K562 (cell line): ENCODE measurements at regions not wholly inside any gene's neighbourhood (a gene's known extent, or its start where the extent isn't known, plus 50 kb on each side); places are given as distances from the start of the nearest gene placed in this dataset.

Experiments used
- ATAC-seq: fragments of 200-7000 bp; cut with Tn5 transposase; 3 replicates; pipeline ENCODE4 v1.9.1; 2020; ENCODE audit warnings: moderate library complexity
- BruUV-seq: library from RNA; stranded (reverse); fragments of 400-500 nt; replicated peaks from 2 replicates; lab custom pipeline; 2021; lab: Mats Ljungman, UMichigan
- CTCF ChIA-PET: fragments of 300-600 bp; formaldehyde crosslinking; extraction: SDS; loops from one replicate; lab custom pipeline; 2021; ENCODE audit warnings: low intra/inter-chr PET ratio; lab: Yijun Ruan, JAX
- POLR2A ChIA-PET: fragments of 300-600, 350-650 bp; sonication (Branson Sonifier 250); formaldehyde crosslinking; extraction: SDS; loops from one replicate; lab custom pipeline; 2021; ENCODE audit warnings: antibody characterized with exemption, inconsistent platforms; lab: Yijun Ruan, JAX
- DNase-seq, 4 experiments: peaks; one replicate each; pipeline versions ENCODE4 v3.0.0 to v3.0.0-alpha.2; 2011 to 2018; ENCODE audit warnings: low spot score in 3 of 4, mixed read lengths in 3 of 4; ENCODE audit errors: extremely low read depth in 1 of 4
- FAIRE-seq: peaks from 2 replicates; lab custom pipeline; 2011; peaks lifted over from hg19 to GRCh38; lab: Jason Lieb, UNC
- H2AFZ ChIP-seq: 2 replicates; pipeline ENCODE4 v1.6.0; 2011; ENCODE audit warnings: low read depth, low read length, control low read depth, inconsistent platforms
- H3K27ac ChIP-seq: fragments of 200-600 bp; 3 replicates; pipeline ENCODE4 v1.8.0; 2011; ENCODE audit warnings: low read depth, mild to moderate bottlenecking, control low read depth, inconsistent platforms, low read length, moderate library complexity, mixed read lengths; ENCODE audit errors: extremely low read depth
- H3K27me3 ChIP-seq, 2 experiments: fragments of 300-600 bp in 1 of 2; 2 replicates in 1 of 2; 3 replicates in 1 of 2; pipeline versions ENCODE4 v1.6.0 to v1.8.0; 2011; ENCODE audit warnings: inconsistent platforms in 2 of 2, low read length in 2 of 2, mild to moderate bottlenecking in 1 of 2, mixed read lengths in 1 of 2, moderate library complexity in 1 of 2; ENCODE audit not compliant: control insufficient read depth in 2 of 2, insufficient read depth in 2 of 2
- H3K36me3 ChIP-seq: fragments of 300-600 bp; 3 replicates; pipeline ENCODE4 v1.8.0; 2011; ENCODE audit warnings: mild to moderate bottlenecking, low read length, inconsistent platforms; ENCODE audit not compliant: control insufficient read depth, insufficient read depth
- H3K4me1 ChIP-seq, 2 experiments: fragments of 200-600 bp in 1 of 2; replicated peaks in 1 of 2; 2 replicates in 1 of 2; 3 replicates in 1 of 2; pipeline versions ENCODE4 v1.5.1 to v1.8.0; 2011; ENCODE audit warnings: inconsistent platforms in 2 of 2, low read length in 2 of 2, mild to moderate bottlenecking in 1 of 2, mixed read lengths in 1 of 2, moderate library complexity in 1 of 2; ENCODE audit not compliant: control insufficient read depth in 2 of 2, insufficient read depth in 2 of 2
- H3K4me2 ChIP-seq: 2 replicates; pipeline ENCODE4 v1.6.1; 2011; ENCODE audit warnings: low read length, control low read depth, inconsistent platforms, mixed read lengths; ENCODE audit not compliant: insufficient read depth
- H3K4me3 ChIP-seq: fragments of 200-600 bp; sonication (generic), shearing (Covaris generic); 2 replicates; pipeline ENCODE4 v1.5.1; 2016; ENCODE audit warnings: control low read depth, inconsistent platforms
- H3K79me2 ChIP-seq: fragments of 200-600 bp; 3 replicates; pipeline ENCODE4 v1.8.0; 2011; ENCODE audit warnings: low read length, inconsistent platforms; ENCODE audit not compliant: control insufficient read depth, insufficient read depth
- H3K9ac ChIP-seq, 2 experiments: 2 replicates each; pipeline versions ENCODE4 v1.6.0 to v1.6.1; 2011; ENCODE audit warnings: low read depth in 2 of 2, low read length in 2 of 2, control low read depth in 1 of 2, inconsistent platforms in 1 of 2, mild to moderate bottlenecking in 1 of 2, mixed read lengths in 1 of 2; ENCODE audit not compliant: insufficient read depth in 1 of 2
- H3K9me1 ChIP-seq: one replicate; pipeline ENCODE4 v1.6.0; 2011; ENCODE audit warnings: inconsistent platforms, mild to moderate bottlenecking, low read length, moderate library complexity; ENCODE audit not compliant: control insufficient read depth, insufficient read depth
- H3K9me3 ChIP-seq: replicated peaks from 2 replicates; pipeline ENCODE4 v1.5.1; 2011; ENCODE audit warnings: low read depth, low read length, inconsistent platforms; ENCODE audit not compliant: control insufficient read depth, insufficient read depth
- H4K20me1 ChIP-seq: replicated peaks from 2 replicates; pipeline ENCODE4 v1.6.1; 2011; ENCODE audit warnings: low read length, inconsistent platforms, mixed read lengths; ENCODE audit not compliant: control insufficient read depth, insufficient read depth
- CBX1 ChIP-seq: sonication (generic); IDR thresholded peaks from 2 replicates; pipeline ENCODE4 v1.6.1; 2016; ENCODE audit warnings: antibody characterized with exemption, low read depth, mild to moderate bottlenecking
- ETS1 ChIP-seq: conservative IDR thresholded peaks from 2 replicates; pipeline ENCODE4 v1.6.1; 2011; ENCODE audit warnings: low read depth, mild to moderate bottlenecking, low read length; ENCODE audit not compliant: control insufficient read depth
- HCFC1 ChIP-seq: IDR thresholded peaks from 2 replicates; pipeline ENCODE4 v1.6.1; 2012; ENCODE audit warnings: low read depth, low read length, improper control_type of control experiment
- NFE2 ChIP-seq: IDR thresholded peaks from 2 replicates; pipeline ENCODE4 v1.6.1; 2014; ENCODE audit warnings: antibody characterized with exemption, low read depth
- SNRNP70 ChIP-seq: fragments of 200-400 bp; formaldehyde crosslinking; optimal IDR thresholded peaks from 2 replicates; pipeline ENCODE3; 2017; ENCODE audit warnings: low read depth, low read length
- YBX1 ChIP-seq: fragments of 450-650 bp; IDR thresholded peaks from 2 replicates; pipeline ENCODE4 v1.7.1; 2016; ENCODE audit warnings: mild to moderate bottlenecking
- WGBS: fragments of 100-300 bp; shearing (Covaris generic); methylation state at CpG from one replicate; pipeline ENCODE4 v1.1.6; 2016; ENCODE audit warnings: low coverage, mixed read lengths; ENCODE audit not compliant: insufficient coverage; ENCODE audit errors: missing lambda C conversion rate; 5-methylcytosine and 5-hydroxymethylcytosine counted together
- in situ Hi-C: fragments of 300-500 bp; cut with MboI; formaldehyde crosslinking; loops from 4 replicates; pipeline ENCODE4 v1.15.0; 2018; ENCODE audit warnings: inconsistent platforms, mixed read lengths
- intact Hi-C: fragments of 100-400 bp; cut with micrococcal nuclease; formaldehyde crosslinking; loops from 2 replicates; pipeline ENCODE4 v1.14.2; 2022
- TF ChIP-seq, protein P1 (sequence below): fragments of 150-350 bp; IDR thresholded peaks from 2 replicates; pipeline ENCODE4 v1.6.1; 2014; ENCODE audit warnings: low read depth, mild to moderate bottlenecking, low read length, borderline replicate concordance

GRCh38 chr4:90039122-90039521 is 88.1 kb upstream of the CCSER1 start (continued):
- TF ChIP-seq, protein P1, sequence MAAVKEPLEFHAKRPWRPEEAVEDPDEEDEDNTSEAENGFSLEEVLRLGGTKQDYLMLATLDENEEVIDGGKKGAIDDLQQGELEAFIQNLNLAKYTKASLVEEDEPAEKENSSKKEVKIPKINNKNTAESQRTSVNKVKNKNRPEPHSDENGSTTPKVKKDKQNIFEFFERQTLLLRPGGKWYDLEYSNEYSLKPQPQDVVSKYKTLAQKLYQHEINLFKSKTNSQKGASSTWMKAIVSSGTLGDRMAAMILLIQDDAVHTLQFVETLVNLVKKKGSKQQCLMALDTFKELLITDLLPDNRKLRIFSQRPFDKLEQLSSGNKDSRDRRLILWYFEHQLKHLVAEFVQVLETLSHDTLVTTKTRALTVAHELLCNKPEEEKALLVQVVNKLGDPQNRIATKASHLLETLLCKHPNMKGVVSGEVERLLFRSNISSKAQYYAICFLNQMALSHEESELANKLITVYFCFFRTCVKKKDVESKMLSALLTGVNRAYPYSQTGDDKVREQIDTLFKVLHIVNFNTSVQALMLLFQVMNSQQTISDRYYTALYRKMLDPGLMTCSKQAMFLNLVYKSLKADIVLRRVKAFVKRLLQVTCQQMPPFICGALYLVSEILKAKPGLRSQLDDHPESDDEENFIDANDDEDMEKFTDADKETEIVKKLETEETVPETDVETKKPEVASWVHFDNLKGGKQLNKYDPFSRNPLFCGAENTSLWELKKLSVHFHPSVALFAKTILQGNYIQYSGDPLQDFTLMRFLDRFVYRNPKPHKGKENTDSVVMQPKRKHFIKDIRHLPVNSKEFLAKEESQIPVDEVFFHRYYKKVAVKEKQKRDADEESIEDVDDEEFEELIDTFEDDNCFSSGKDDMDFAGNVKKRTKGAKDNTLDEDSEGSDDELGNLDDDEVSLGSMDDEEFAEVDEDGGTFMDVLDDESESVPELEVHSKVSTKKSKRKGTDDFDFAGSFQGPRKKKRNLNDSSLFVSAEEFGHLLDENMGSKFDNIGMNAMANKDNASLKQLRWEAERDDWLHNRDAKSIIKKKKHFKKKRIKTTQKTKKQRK: no peak
- TF ChIP-seq NFE2: no peak
- TF ChIP-seq SNRNP70: no peak
- no peak for TF ChIP-seq ETS1

GRCh38 chr4:90051999-90052398 is 75.2 kb upstream of the CCSER1 start:
- no peaks in the 10 kb centered on the region for H3K79me2 ChIP-seq
- TF ChIP-seq HCFC1 (no peak), CBX1 (no peak), YBX1 (no peak)
- TF ChIP-seq, all 486 proteins: peak for 0
- H4K20me1 ChIP-seq: no peaks in the 10 kb centered on the region
- H3K4me2 ChIP-seq: no peak overlapping the region
- no peak overlapping the region for H2AFZ ChIP-seq
- no peaks in the 10 kb centered on the region for H3K9me1 ChIP-seq
- POLR2A ChIA-PET: no interaction called here
- in situ Hi-C loops: no loop called here
- CTCF ChIA-PET: no interaction called here
- no peaks in the 10 kb centered on the region for H3K4me1 ChIP-seq
- no peaks in the 10 kb centered on the region for H3K27me3 ChIP-seq
- intact Hi-C loops: no loop called here
- no TSS peak for BruUV-seq
- H3K36me3 ChIP-seq: no peaks in the 10 kb centered on the region
- H3K27ac ChIP-seq: no peak overlapping the region
- no peak for FAIRE-seq
- no peak for ATAC-seq
- no peak overlapping the region for H3K4me3 ChIP-seq
- 0% methylated on average over 3 of the region's 3 CpGs for WGBS
- H3K9ac ChIP-seq: no peak overlapping the region
- DNase-seq: no peak
- H3K9me3 ChIP-seq: no peaks in the 10 kb centered on the region
